ENCODE measurements at regions not wholly inside any gene's neighbourhood (a gene's known extent, or its start where the extent isn't known, plus 50 kb on each side); places are given as distances from the start of the nearest gene placed in this dataset.

- TF ChIP-seq CTCF (IDR thresholded peaks at IDR 0.05; ENCODE audit: insufficient read depth, low read length): no peak
- TF ChIP-seq POLR2AphosphoS5 (IDR thresholded peaks at IDR 0.05; ENCODE audit: low read depth): no peak
- TF ChIP-seq, protein P1, sequence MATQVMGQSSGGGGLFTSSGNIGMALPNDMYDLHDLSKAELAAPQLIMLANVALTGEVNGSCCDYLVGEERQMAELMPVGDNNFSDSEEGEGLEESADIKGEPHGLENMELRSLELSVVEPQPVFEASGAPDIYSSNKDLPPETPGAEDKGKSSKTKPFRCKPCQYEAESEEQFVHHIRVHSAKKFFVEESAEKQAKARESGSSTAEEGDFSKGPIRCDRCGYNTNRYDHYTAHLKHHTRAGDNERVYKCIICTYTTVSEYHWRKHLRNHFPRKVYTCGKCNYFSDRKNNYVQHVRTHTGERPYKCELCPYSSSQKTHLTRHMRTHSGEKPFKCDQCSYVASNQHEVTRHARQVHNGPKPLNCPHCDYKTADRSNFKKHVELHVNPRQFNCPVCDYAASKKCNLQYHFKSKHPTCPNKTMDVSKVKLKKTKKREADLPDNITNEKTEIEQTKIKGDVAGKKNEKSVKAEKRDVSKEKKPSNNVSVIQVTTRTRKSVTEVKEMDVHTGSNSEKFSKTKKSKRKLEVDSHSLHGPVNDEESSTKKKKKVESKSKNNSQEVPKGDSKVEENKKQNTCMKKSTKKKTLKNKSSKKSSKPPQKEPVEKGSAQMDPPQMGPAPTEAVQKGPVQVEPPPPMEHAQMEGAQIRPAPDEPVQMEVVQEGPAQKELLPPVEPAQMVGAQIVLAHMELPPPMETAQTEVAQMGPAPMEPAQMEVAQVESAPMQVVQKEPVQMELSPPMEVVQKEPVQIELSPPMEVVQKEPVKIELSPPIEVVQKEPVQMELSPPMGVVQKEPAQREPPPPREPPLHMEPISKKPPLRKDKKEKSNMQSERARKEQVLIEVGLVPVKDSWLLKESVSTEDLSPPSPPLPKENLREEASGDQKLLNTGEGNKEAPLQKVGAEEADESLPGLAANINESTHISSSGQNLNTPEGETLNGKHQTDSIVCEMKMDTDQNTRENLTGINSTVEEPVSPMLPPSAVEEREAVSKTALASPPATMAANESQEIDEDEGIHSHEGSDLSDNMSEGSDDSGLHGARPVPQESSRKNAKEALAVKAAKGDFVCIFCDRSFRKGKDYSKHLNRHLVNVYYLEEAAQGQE (IDR thresholded peaks at IDR 0.05; ENCODE audit: insufficient replicate concordance, low read depth): no peak
- no peak for TF ChIP-seq SPI1 (IDR thresholded peaks at IDR 0.05; ENCODE audit: borderline replicate concordance, low read depth)
These were observed 2114.0 kb downstream of the TP53TG3F start for GRCh38 chr16:35573407-35573806.
